ENCODE measurements at regions not wholly inside any gene's neighbourhood (a gene's known extent, or its start where the extent isn't known, plus 50 kb on each side); places are given as distances from the start of the nearest gene placed in this dataset.

GRCh38 chr5:124652892-124653441 lies 93.5 kb downstream of the ZNF608 start:
- TF ChIP-seq CTCF (conservative IDR thresholded peaks at IDR 0.05) (no peak), ZFX (IDR thresholded peaks at IDR 0.05) (no peak)
